HG03432 (cell line): ENCODE measurements at regions not wholly inside any gene's neighbourhood (a gene's known extent, or its start where the extent isn't known, plus 50 kb on each side); places are given as distances from the start of the nearest gene placed in this dataset.

Source experiments
- ATAC-seq: cut with Tn5 transposase; IDR thresholded peaks from one replicate; pipeline ENCODE4 v1.9.1; 2021; ENCODE audit warnings: mild to moderate bottlenecking, moderate library complexity; ENCODE audit not compliant: unreplicated experiment

DNA sequence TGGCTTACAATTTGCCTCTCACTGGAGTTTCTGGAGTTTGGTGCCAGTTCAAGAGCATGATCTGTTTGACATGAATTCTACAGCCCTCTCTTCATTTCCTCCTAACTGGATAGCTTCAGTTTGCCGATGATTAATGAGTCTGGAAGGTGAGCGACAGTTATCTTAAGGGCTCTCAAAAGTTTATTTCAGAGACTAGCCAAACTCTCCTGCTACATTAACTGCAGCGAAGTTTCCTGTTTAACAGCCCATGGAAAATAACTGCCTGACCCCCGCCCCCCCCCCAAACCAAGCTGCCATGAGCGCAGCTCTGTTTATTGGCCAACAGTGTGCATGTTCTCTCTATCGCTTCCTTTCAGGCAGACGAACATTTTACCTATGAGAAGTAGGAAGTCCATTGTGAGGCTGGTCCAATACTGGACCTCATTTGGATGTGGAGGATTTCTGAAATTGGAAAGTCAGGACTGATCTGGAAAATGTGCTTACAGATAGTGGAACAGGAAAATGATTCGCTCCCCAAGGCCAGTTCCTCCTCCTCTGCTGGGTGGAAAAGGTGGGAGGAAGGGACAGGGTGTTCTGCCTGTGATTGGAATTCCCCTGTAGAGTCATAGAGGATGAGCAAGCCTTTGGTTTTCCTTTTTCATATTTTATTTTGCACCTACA is 522.2 kb upstream of the JAG1 start:
- ATAC-seq: no peak

DNA sequence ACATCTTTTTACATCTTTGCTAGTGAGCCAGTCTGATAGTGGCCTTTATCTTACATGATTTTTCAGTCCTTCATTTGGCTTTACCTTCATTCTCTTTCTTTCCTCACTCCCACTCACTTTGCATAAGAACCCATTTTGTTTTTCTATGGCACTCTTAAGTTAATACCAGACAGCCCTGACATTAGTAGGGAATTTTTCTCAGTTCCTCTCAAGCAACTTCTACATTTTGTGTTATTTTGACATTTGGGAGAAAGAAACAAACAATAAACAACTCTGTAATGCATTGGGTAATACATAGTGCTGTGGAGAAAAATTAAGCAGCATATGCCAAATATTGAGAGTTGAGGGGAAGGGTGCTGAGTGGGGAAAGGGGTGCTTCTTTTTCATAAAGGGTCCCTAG is 524.1 kb upstream of the JAG1 start:
- ATAC-seq: no peak

DNA sequence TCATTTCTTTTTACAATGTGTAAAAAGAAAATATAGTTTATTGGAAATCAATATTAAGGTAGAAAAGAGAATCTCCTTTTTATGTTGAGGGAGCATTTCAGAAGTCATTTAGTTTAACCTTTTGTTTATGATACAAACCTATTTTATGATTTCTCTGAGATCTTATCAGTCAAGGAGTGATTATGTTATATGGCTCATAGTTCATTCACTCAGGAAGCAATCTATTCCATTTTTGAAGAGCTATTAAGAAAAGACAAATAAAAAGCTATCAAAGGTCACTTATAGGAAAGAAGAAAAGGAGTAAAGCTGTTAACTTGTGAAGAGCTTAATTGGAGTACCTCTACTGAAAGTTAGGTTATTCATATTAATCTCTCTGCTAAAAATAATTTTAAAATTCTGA is 526.6 kb upstream of the JAG1 start:
- no peak for ATAC-seq

- peak; percentile 92 for ATAC-seq
Measured at GRCh38 chr20:11204926-11205768, 531.3 kb upstream of the JAG1 start.

- ATAC-seq: no peak
Measured at GRCh38 chr20:11205769-11206362, 532.1 kb upstream of the JAG1 start.

GRCh38 chr20:11207749-11208502 is 534.1 kb upstream of the JAG1 start:
- no peak for ATAC-seq

GRCh38 chr20:11210611-11211010 is 536.8 kb upstream of the JAG1 start:
- ATAC-seq: no peak

DNA sequence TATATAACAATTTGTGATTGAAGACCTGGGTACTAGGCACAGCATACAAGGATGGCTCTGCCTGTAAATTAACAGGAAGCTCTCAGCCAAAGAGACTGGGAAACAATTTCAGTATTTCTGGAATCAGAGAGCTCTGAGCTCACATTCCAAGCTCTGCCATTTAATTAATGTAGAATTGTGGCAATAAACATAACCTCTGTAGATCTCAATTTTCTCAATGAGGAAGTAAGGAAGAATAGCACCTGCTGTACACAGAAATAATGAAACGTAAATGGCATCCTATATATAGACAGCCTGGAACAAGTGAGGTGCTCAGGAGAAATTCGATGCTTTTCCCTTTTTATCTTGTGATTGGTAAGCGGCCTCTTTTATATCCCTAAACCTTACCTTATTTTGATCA is 538.5 kb upstream of the JAG1 start:
- no peak for ATAC-seq

DNA sequence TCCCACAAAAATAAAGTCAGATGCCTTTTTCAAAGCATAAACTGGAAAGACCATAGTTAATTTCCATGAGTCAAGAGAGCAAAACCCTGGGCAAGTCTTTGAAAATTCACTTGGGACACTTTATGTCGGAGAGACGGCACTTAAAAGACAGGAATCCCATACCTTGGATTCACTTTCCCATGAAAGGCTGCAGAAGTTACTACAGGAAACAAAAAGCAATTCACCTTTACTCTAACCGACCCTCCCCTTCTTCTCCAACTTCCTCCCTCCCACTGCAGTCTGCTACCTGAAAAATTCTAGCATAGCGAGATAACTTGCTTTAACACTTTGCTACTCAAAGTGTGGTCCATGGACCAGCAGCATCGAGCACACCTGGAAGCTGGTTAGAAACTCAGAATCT is 539.1 kb upstream of the JAG1 start:
- no peak for ATAC-seq

DNA sequence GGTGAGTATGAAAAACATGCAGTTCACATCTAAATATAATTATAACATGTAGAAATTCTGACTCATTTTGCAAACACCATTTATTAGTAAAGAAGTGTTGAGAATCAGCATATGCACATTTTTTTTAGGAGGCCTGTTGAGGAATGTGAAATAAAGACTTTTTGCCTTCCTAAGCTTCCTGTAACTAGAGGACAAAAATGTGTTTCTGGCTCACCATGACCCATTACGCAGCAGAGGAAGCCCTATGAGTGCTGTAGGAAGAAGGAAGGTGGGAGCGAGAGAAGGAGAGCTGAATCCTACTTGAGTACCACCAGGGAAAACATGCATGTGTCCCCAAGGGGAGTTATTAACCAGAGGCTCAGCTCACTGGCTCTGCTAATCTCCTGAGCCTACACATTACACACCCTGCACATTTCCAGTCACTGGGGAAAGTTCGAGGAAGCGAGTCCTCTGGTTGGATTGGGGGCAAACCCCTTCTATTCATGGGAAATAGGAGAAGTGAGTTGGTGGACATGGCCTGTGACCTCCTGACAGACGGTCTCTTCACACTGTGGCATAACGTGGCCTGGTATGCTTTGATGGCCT is 540.5 kb upstream of the JAG1 start:
- no peak for ATAC-seq

GRCh38 chr20:11216451-11217314 is 542.9 kb upstream of the JAG1 start:
- no peak for ATAC-seq

GRCh38 chr20:11217326-11218172 is 543.8 kb upstream of the JAG1 start:
- ATAC-seq: no peak

DNA sequence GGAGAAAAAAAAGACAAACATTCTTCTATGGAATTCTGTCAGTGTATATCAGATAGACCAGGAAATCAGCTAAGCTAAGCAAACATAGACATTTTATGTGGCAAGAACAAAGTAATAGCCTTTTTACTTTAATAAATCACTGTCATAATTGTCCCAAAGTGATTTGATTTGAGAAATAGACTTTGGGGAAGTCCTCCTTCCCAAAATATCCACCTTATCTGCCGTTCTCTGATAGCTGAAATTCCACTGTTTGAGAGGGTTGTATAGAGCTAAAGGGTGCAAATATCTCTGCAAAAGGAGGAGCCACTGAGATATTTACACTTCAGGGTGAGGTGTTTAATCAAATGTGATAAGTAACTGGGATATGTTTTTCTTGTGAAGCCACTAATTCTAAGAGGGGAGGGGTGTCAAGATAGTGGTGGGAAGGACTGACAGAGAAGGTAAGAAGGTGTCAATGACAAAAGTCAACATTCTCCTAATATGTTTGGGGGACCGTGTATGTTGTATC is 544.4 kb upstream of the JAG1 start:
- no peak for ATAC-seq

DNA sequence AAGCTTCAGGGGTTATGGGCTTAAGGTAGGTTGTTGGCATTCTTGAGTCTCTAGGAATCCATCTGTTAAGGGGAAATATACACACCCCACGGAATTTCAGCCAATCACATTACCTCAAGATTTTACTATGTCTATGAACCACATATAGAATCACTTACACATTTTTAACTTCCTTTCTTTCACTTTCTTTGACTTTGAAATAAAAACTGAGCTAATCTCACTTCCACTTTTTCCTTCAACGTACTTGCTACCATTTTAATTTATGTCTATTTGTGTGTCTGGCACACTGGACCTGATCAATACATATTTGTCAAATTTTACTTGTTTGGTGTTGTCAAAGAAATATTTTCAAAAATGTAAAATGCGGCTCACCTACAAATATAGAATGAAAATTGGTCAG is 545.4 kb upstream of the JAG1 start:
- ATAC-seq: no peak

DNA sequence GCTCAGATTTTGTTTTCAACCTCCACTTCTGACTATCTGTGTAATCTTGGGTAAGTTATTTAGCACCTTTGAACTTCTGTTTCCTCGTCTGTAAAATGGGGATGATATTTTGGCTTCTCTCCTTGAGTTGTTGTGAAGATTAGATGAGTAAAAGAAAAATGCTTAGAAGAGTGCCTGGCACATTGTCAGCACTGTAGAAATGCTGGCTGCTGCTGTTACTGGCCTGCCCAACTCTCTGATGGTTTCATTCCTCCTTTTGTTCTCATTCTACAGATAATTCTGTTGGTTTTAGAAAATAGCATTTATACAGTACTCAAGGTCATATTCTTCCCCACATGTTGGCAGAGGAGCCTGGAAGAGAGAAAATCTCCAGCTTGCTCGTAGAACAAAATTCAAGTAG is 547.2 kb upstream of the JAG1 start:
- no peak for ATAC-seq

GRCh38 chr20:11222243-11222642 is 548.4 kb upstream of the JAG1 start:
- no peak for ATAC-seq

DNA sequence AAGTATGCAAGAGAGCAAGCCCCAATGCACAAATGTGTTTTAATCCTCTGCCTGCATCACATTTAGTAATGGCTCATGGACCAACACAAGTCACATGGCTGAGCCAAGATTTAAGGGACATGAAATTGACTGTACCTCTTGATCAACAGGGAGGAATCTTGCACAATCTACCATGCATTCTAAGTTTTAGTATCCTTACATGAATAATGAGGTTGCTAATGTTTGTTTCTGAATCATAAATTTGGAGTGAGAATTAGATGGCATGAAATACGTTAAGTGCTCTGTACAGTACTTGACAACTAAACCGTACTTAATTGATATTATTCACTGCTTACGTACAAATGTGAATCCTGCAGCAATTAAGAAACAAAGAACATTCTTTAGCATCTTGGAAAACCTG is 553.8 kb upstream of the JAG1 start:
- ATAC-seq: no peak

DNA sequence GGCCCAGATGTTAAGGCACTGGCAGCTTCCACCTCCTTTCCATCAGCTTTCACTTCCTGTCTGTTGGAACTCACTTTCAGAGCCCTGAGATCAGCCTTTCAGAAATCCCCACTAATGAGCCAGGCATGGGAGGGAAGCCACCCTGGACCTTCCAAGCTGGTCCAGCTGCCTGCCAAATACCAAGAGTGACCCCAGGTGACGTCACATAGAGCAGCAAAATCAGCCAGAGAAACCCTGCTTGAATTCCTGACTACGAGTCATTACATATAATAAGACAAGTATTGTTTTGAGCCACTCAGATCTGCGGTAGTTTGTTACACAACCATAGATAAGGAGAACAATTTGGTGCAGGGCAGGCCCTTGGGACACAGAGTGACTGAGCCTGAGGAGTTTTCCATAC is 556.0 kb upstream of the JAG1 start:
- peak; percentile 44 for ATAC-seq

DNA sequence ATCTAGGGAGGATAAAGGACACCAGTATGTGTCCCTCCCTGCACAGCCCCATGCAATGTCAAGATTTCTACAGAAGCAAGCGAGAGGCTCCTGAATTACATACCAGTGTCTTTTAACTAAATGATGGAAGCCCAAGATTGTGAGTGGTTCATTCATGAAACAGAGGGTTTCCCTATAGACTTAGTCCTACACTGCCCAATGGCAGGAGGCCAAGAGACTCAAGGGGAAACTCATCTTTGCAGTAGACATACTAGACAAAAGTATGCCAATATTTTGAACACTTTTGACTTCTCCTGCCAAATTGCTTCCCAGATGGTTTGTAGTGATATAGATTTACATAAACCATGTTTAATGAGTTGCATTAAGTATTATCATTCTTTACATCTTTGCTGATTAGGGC is 557.2 kb upstream of the JAG1 start:
- no peak for ATAC-seq
